NCI-H774 (cell line): ENCODE measurements at regions not wholly inside any gene's neighbourhood (a gene's known extent, or its start where the extent isn't known, plus 50 kb on each side); places are given as distances from the start of the nearest gene placed in this dataset.
"Not testable (repeated sequence)": the region's sequence is repeated elsewhere in the genome, so short reads cannot be mapped to it uniquely, and the experiment has no call there.

Source experiments
- DNase-seq: peaks from one replicate; lab custom pipeline; 2025; lab: John Stamatoyannopoulos, UW

DNA sequence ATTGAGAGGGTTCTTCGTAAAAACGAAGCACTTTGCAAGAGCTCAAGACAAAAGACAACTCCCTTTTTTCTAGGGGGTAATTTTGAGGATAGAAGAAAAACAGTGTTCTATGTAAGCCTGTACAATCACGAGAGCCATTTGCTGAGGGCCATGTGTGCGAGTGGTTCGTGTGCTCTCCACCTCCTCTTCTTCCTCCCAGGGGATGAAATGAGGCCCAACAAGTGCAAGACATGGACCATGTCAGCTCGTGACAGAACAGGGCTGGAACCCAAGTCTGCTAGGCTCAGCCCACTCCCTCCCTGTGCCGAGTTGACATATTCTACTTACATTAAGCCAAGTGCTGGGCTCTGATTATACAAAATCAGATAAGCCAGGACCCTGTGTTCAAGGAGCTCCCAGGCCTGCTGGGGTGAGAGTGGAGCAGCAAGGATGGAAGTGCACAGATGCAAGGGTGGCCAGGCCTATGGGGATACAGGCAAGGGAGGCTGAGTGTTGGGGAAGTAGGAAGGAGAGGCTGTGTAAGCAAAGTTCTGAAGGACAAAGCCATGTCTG is 97.9 kb upstream of the MSX2 start:
- DNase-seq: no peak

GRCh38 chr5:174636094-174636493 is 88.3 kb upstream of the MSX2 start:
- no peak for DNase-seq

DNA sequence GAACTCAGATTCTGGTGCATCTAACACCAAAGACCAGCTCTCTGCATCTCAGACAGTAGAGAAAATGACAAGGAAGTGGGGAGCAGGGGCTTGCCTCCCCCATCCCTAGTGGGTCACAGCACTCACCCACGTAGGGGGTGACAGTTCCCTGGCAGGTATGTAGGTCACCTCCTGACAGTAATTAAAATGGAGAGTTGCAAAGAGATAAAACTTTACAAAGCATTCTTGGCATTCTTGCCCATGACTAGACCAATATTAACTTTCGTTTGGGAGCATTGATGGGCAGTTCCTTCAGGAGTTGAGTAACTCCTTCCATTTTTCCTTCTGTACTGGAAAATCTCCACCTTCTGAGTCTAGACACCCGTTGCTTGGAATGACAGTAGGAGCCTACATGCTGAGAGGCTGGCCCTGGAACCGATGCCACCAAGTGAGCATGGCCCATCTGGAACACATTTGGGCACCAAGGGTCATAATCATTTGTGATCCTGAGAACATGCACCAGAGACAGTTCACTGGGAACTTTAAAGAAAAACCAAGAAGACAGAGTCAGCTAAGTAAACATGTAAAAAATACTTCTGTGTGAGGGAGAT is 81.5 kb upstream of the MSX2 start:
- no peak for DNase-seq

- no peak for DNase-seq
These were observed 79.9 kb upstream of the MSX2 start for GRCh38 chr5:174644436-174644835.

DNA sequence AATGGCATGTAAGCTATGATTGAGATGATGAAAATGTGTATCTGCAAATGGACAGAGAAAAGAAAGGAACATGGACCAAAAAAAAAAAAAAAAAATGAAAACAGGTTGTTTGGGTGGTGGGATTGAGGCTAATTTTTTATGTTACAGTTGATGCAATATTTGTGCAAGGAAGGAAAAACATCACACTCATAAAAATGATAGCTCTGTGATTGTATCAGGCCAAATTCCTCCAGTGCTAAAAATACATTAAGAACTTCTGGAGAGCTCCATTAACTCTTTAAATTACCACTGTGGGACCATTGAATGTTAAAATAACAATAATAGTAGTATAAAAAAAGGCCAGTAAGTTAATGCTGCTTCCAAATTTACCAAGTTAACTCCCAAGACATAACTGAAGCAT is 79.5 kb upstream of the MSX2 start:
- DNase-seq: no peak

- DNase-seq: no peak
These were observed 78.7 kb upstream of the MSX2 start for GRCh38 chr5:174645677-174646076.

DNA sequence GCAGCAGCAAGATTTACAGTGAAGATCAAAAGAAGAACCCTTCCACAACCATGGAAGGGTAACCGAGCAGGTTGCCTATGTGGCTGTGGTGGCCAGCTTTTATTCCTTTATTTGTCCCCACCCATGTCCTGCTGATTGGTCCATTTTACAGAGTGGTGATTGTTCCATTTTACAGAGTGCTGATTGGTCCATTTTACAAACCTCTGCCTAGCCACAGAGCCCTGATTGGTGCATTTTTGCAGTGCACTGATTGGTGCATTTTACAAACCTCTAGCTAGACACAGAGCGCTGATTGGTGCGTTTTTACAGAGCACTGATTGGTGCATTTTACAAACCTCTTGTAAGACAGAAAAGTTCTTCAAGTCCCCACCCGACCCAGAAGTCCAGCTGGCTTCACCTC is 75.8 kb upstream of the MSX2 start:
- DNase-seq: not testable (repeated sequence)

DNA sequence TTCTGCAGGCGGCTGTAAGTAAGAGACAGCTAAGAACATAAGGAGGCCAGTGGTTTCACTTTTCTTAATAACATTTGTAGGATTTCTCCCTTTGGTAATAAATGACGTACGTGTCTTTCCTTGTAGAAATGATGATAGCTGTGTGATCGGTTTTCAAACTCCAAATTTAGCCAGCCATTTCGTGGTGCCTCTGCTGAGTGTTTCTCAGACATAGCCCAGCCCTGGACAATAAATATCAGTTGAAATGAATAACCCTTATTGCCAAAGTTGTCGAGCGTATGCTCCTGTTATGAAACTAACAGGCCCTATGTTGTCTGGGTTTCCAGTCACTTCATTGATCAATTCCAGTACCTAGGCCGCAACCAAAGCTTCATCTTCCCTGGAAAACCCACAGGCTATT is 75.0 kb upstream of the MSX2 start:
- no peak for DNase-seq

DNA sequence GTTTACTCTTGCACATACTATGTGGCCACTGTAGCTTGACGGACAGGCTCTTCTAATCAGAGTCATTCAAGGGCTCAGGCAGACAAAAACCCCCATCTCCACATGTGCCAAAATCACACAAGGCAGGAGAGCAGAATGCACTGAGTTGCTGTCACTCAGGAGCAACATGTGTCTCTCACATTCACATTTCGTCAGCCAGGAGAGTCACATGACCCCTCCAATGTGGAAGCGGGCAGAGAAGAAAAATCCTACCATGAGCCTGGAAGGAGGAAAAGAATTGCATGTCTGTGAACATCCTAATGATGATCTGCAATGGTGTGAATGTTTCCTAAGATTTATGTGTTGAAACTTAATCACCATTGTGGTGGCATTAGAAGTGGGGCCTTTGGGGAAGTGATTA is 69.9 kb upstream of the MSX2 start:
- DNase-seq: no peak

DNA sequence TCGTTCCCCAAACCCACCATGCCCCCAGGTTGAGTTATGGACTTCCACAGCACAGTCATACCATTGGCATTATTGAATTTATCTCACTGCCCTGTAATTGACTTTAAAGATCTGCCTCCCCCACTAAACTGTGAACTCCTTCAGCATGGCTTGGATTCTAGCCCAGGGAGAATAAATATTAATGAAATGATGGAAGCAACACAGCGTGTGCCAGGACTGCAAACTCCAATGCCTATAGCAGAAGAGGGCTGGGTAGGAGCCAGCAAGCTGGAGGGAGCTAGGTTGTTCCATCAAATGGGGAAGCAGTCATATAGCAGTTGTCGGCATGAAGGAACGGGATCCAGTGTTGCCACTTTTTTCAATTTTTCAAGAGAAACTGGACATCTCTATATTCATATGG is 69.0 kb upstream of the MSX2 start:
- DNase-seq: no peak

- DNase-seq: no peak
These were observed 60.1 kb upstream of the MSX2 start for GRCh38 chr5:174664180-174664850.

DNA sequence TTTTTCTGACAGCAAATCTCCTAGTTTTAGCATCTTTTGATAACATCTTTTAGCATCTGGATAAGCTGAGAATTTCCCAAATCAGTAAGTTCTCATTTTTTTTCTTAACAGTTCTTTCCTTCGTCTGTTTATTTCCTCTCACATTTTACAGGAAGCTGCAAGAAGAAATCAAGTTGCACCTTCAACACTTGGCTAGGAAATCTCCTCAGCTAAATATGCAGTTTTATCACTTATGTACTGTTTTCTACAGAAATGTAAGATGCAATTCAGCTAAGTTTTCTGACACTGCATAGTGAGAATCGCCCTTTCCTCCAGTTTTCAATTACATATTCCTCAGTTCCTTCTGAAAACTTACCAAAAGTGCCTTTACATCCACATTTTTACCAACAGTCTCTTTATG is 59.0 kb upstream of the MSX2 start:
- no peak for DNase-seq

GRCh38 chr5:174667526-174667925 is 56.9 kb upstream of the MSX2 start:
- no peak for DNase-seq

DNA sequence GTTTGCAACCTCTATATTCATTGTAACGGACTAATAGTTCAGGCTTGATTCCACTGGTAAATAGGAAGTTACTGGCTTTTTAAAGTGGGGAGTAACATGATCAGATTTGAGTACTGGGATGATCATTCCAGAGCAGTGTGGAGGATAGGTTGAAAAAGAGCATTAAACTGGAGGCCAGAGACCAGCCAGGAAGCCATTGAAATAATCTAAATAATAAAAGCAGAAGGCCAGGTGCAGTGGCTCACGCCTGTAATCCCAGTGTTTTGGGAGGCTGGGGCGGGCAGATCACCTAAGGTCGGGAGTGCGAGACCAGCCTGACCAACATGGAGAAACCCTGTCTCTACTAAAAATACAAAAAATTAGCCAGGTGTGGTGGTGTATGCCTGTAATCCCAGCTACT is 56.0 kb upstream of the MSX2 start:
- no peak for DNase-seq
